H1 (cell line): ENCODE measurements at regions not wholly inside any gene's neighbourhood (a gene's known extent, or its start where the extent isn't known, plus 50 kb on each side); places are given as distances from the start of the nearest gene placed in this dataset.

ENCODE experiments used
- ASH2L ChIP-seq: fragments of 200-600, 300-600 bp; sonication (generic); IDR thresholded peaks from one replicate; pipeline ENCODE4 v1.7.1; 2017; ENCODE audit warnings: low read length
- CBX8 ChIP-seq: fragments of 300-800, 300-1000 bp; sonication (generic); IDR thresholded peaks from 2 replicates; pipeline ENCODE4 v1.7.1; 2016; ENCODE audit warnings: low read depth, low read length, borderline replicate concordance
- CHD7 ChIP-seq: fragments of 300-600 bp; sonication (generic); IDR thresholded peaks from 2 replicates; pipeline ENCODE4 v1.7.1; 2012; ENCODE audit warnings: low read length, moderate library complexity, mild to moderate bottlenecking, inconsistent platforms; ENCODE audit not compliant: insufficient replicate concordance
- CREB1 ChIP-seq: IDR thresholded peaks from 2 replicates; pipeline ENCODE4 v1.6.1; 2012; ENCODE audit warnings: inconsistent platforms
- PHF8 ChIP-seq: fragments of 200-600 bp; sonication (generic); conservative IDR thresholded peaks from 2 replicates; pipeline ENCODE4 v1.7.1; 2012; ENCODE audit warnings: low read depth, mild to moderate bottlenecking, inconsistent platforms, low read length, moderate library complexity
- TBP ChIP-seq: IDR thresholded peaks from 2 replicates; pipeline ENCODE4 v1.6.1; 2011; ENCODE audit warnings: low read depth, low read length, improper control_type of control experiment
- TCF12 ChIP-seq: IDR thresholded peaks from 2 replicates; pipeline ENCODE4 v1.6.1; 2011; ENCODE audit warnings: low read depth, mild to moderate bottlenecking, low read length

- TF ChIP-seq ASH2L (no peak), CREB1 (no peak), CHD7 (no peak), PHF8 (no peak), CBX8 (no peak), TBP (no peak), TCF12 (no peak)
These were observed 184.6 kb upstream of the BCOR start (continued) for GRCh38 chrX:40282348-40282747.
